ENCODE measurements at regions not wholly inside any gene's neighbourhood (a gene's known extent, or its start where the extent isn't known, plus 50 kb on each side); places are given as distances from the start of the nearest gene placed in this dataset.

DNA sequence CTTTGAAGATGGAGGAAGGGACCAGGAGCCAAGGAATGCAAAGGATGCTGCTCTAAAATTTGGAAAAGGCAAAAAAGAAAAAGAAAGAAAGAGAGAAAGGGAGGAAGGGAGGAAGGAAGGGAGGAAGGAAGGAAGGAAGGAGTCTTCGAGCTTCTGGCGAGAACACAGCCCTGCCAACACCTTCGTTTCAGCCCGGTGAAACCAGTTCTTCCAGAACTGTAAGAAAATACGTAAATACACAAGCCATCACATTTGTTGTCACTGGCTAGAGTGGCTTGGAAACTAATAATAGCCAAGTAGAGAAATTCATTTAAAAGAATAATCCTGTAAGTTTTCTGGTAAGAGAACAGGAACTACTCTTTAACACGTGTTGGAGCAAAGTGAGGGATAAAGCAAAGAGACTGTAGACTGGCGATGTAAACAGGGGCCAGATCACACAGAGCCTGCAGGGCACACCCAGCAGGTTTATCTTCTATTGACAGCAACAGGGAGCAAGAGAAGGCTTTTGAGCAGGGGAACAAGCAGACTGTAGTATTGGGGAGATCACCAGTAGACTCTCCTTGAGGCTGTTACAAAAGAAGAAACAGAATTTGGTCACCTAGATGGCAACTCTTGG, 188.7 kb upstream of the MPHOSPH6 start:
- DNase-seq (ENCODE audit: low spot score) = no peak

DNA sequence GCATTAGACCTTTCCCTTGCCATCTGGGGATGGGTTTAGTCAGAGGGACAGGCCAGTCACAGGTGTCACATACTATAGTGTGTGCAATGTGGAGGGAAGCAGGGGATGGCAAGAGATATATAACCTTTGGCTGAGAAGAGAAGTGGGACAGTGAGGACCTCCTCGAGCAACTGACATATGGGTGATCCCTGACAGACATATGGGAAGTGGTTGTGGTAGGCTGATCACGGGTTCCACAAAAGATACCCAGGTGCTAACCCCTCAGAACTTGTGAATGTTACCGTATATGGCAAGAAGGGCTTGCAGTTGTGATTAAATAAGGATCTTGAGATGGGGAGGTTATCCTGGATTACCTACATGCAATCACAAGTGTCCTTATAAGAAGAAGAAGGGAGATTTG, 188.1 kb upstream of the MPHOSPH6 start:
- no peak for DNase-seq (ENCODE audit: low spot score)

DNA sequence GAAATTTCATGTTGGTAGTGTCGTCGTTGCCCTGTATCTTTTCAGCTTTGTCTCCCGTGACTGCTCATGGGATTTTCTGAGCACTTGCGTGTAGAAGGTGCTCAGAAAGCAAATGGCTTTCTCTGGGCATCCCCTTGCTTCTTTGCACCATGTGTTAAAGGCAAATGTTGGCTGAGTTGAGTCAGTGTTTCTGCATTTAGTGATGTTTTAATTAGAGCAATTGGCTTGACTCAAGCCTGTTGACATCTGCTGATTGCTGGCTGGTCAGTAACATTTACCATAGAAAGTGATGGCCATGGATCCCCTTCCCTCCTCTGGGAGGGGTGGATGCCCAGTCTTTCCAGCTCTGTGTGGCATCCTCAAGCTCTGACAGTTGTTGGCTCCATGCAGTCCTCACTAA, 187.2 kb upstream of the MPHOSPH6 start:
- no peak for DNase-seq (ENCODE audit: low spot score)

DNA sequence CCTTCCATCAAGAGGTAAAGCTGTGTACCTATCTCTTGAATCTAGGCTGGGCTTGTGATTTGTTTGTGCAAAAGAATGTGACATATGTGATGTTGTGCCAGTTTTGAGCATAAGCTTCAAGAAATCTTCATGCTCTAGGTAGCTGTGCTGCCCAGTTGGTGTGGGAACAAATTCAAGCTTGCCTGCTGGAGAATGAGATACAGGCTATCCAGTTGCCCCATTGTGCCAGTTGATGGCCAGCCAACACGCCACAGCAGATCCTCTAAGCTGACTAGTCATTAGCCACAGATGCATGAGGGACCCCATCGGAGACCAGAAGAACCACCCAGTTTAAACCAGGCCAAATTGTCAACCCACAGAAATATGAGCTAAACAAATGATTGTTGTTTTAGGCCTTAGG, 180.5 kb upstream of the MPHOSPH6 start:
- DNase-seq (ENCODE audit: low spot score) = no peak

DNA sequence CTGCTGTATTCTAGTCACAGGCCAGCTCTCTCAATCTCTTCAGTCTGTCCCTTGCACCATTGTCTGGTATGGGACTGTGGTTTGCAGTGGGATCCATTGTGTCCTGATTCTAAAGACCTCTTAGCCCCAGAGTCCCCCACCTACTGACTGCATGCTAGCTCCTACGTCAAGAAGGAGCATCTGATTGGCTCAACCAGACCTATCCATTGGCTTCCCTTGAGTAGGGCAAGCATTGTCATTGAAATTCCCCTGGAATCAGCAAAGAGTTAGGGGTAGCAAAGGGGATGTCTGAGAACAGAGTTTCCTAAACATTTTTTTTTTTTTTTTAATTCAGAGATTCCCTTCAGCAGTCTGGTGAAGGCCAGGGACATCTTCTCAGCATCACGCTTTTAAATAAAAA, 175.3 kb upstream of the MPHOSPH6 start:
- DNase-seq (ENCODE audit: low spot score) = no peak

DNA sequence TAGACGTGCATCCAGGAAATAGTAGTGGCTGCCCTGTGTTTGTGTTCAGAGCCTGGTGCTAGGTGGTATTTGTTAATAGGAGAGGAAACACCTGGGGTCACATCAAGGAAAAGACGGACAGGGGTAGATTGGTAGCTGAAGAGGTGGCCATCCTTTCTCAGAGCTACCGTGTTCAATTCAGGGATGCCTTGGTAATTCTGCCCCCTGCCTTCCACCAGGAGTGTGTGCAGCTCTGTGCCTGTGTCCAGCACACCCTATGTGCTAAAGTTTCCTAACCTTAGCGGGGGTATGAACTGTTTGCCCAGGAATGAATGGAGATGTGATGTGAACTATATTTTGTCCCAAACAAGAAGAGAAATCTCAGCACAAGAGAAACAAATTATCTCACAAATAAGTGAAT, 174.1 kb upstream of the MPHOSPH6 start:
- peak; percentile 52 for DNase-seq (ENCODE audit: low spot score)

DNA sequence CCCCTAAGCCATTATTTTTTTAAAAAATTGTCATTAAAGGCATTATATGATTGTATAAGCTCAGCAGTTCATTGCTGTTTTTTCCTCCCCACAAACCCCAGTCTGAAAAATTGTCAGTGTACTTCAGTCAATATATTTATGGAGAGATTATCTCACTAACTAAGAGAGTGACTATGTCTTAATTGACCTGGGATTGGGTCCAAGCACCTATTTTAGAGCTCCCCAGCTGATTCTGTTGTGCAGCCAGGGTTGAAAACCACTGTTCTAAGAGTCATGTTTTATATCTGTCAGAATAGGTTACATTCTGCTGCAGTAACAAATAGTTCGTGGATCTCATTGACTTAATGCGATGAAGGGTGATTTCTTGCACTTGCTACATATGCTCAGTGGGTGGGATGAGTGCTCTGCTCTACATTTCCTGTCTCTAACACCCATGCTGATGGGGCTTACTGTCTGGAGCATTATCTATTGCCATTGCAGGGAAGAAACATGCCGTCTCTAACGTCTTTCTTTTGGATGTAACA, 171.2 kb upstream of the MPHOSPH6 start:
- DNase-seq (ENCODE audit: low spot score) = no peak

DNA sequence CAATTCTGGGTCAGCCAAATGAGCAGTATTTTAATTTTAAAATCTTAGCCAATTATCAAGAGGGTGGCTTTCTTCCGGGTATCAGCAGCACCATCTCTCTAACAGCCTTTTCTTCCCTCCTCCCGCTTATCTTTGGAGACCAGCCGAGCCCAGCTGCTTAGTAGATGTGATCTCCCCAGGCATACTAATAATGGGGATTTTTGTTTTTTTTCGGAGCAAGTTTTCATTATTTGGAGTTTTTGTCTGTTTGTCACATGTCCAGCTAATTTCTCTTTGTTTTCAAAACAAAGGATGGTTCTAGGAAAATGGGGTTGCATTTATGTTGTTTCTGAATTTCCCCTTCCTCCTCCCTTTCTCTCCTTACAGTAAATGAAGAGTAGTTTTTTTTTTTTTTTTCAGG, 170.5 kb upstream of the MPHOSPH6 start:
- peak; percentile 81 for DNase-seq (ENCODE audit: low spot score)

DNA sequence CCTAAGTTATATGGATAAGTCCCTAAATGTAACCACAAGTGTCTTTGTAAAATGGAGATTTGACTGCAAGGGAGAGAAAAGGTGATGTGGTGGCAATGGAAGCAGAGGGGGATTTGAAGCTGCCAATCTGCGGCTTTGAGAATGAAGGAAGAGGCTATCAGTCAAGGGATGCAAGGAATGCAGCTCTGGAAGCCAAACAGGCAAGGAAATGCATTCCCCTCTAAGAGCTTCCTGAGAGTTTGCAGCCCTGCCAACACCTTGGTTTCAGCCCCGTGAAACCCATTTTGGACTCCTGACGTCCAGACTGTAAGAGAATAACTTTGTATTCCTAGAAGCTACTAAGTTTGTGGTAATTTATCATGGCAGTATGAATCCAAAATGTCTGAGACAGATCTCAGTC, 167.3 kb upstream of the MPHOSPH6 start:
- DNase-seq (ENCODE audit: low spot score) = no peak

DNA sequence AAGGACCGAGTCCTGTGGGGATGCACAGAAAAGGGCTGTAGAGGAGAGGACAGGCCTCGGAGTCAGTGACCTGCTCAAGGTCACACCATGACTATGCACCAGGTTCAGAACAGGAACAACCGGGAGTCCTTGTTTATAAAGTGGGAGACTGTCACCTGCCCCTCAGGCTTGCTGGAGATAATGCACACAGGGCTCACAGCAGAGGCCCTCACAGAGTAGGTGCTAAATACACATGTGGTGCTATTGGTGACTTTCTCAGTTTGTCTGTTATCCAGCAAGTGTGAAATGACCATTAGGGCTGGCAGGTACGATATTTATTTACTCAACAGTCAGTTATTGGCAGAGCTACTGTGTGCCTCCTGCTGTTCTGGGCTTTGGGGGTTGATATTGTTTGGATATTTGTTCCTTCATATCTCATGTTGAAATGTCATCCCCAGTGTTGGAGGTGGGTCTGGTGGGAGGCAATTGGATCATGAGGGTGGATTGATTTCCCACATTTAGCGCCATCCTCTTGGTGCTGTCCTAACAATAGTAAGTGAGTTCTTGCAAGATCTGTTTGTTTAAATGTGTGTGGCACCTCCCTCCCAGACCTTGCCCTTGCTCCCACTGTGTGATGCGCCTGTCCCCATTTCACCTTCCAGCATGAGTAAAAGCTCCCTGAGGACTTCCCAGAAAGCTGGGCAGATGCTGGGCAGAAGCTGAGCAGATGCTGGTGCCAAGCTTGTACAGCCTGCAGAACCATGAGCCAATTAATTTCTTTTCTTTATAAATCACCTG, 162.1 kb upstream of the MPHOSPH6 start:
- DNase-seq (ENCODE audit: low spot score) = no peak

DNA sequence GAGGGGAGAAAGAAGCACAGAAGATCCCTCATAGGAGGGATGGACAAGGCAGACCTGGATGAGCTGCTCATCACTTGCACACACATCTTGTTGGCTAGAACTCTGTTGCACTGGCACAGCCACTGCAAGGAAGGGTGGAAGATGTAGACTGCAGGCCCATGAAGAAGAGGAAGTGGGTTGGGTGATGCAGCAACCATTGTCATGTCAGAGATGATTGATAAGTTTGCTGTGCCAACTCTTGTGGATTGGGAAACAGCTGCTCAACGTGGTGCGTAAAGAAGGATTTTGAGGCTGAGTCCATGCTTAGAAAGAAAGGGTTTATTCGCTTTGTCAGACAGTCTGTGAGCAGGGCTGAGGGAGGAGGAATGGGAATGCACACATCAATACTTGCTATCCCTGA, 161.4 kb upstream of the MPHOSPH6 start:
- DNase-seq (ENCODE audit: low spot score) = no peak

DNA sequence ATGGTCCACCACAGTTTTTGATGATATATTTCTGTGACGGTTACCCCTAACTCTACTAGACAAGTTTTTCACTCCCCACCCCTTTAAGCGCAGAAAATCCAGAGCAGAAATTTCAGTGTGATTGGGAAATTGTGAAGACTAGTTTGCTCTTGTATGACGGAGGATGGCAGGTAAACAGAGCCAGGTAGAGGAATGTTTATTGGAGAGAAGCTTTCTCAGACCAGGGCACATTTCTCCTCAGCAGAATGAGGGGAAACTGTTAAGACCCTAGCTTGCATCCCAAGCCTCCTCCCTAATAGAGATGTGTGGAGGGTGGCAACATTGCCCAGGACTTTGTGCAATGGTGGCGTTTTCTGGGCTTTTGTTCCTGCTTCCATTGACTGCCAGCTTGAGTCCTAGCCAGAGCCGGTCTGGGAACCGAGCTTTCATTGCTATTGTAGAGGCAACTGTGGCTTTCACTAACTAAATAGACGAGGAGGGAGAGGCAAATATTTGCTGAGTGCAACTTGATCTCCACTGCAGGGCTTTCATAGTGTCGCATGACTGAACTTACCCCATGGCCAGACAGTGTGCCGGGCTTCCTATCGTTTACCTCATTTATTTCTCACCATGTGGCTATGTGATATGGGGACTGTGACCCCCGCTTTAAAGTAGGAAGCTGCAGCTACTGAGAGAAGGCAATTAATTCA, 159.6 kb upstream of the MPHOSPH6 start:
- DNase-seq (ENCODE audit: low spot score) = no peak

DNA sequence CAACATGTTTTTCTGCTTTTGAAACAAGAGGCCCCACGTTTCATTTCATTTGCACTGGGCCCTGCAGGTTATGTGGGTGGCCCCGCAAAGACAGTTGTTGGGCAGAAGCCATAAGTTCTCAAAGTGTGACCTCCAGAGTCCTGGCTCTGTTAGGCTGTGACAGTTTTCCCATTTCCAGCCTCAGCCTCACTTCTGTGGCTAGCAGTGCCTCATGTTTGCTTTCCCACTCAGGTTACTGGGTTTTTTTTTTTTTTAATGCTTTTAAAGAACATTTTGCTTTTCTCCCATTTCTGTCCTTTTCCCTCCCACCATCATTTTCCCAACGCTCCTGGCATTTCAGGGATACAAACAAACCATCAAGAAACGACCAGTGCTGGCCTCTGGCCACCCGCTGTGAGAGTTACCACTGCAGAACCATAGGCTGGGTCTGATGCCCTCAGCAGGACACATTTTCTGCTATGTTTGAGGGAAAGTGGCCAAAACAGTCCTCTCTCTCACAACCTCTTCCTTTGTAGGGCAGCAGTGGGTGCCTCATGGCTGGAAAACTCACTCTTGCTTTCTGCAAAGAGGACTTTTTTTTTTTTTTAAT, 159.0 kb upstream of the MPHOSPH6 start:
- no peak for DNase-seq (ENCODE audit: low spot score)

DNA sequence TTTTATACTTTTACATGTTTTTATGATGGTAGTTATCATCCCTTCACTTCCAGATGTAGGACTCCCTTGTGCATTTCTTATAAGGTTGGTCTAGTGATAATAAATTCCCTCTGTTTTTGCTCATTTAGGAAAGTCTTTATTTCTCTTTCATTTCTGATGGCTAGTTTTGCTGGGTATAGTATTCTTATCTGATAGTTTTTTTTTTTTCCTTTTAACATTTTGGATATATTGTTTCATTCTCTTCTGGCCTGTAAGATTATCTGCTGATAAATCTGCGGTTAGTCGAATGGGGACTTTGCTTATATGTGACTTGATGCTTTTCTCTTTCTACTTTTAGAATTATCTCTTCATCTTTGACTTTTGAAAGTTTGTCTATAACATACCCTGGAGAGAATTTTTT, 153.1 kb upstream of the MPHOSPH6 start:
- no peak for DNase-seq (ENCODE audit: low spot score)

DNA sequence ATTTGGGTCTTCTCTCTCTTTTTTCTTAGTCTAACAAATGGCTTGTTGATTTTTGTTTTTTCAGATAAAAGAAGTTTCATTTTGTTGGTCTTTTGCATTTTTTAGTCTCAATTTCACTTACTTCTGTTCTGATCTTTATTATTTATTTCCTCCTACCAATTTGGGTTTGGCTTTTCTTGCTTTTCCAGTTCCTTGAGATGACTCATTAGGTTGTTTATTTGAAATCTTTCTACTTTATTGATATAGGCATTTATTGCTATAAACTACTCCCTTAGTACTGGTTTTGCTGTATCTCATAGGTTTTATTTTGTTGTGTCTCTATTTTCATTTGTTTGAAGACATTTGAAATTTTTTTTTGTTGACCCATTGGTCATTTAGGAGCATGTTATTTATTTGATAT, 152.2 kb upstream of the MPHOSPH6 start:
- DNase-seq (ENCODE audit: low spot score) = no peak

DNA sequence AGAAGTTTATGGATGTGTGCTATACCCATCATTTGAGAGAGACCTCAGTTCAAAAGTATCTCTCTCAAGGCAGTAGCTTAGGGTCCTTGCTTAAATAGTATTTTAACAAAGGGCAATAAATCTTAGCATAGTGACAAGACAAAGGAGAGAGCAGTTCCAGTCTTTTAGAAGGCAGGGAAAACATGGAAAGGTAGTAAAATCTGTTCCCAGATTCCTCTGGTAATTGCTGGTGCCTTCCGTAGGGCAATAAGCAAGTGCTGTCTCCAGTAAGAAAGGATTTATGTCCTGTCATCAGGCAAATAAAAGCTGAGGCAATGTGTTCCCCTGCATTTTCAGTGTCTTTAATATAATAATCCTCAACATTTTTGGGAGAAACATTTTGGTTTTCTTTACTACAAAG, 149.0 kb upstream of the MPHOSPH6 start:
- DNase-seq (ENCODE audit: low spot score) = no peak

DNA sequence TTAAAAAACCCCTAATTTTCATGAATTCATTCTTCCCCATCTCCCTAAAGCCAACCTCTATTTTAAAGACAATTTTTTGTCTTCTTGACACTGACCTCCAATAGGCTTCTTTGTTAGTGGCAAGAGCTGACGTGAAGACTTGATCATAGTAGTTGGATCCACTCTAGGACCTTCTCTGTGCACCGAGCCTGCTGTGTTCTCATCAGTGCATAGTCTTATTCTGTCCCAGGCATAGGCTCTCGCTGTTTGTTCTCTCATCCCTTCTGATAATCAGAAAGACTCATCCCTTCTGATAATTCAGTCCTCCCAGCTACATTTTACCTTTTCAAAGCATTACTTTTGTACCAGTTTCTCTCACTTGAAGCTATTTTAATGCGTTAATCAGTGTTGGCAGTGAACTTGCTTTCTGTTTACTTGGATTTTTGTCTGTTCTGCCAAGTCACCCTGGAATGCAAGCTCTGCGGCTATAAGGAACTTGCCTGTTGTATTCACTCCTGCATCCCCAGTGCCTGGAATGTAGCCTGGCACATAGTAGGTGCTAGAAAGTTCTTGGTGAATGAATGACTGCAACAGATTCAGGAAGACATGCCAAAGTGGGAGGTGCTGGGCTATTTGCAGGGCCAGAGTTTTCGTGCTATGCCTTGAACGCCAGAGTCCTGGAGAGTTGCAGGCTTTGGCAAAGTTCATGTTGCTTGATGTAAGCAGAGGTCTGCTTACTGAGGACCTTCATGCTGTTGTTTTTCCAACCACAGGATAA, 147.6 kb upstream of the MPHOSPH6 start:
- DNase-seq (ENCODE audit: low spot score) = peak; percentile 3

DNA sequence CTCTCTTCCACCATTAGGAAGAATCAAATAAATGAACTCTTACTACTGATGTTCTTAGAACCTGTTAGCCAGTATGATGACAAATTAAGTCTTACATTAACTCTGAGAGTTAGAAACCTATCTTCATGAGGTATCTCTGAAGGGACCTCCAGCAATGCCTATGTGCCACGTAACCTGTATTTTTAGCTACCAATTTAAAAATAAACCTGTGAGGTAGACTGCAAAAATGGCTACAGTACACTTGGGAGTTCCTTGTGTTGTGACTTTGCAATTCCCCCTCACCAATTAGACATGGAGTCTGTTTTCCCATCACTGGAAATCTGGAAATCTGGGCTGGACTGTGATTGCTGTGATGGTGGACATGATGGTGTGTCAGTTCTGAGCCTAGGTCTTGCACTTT, 143.7 kb upstream of the MPHOSPH6 start:
- DNase-seq (ENCODE audit: low spot score) = no peak

DNA sequence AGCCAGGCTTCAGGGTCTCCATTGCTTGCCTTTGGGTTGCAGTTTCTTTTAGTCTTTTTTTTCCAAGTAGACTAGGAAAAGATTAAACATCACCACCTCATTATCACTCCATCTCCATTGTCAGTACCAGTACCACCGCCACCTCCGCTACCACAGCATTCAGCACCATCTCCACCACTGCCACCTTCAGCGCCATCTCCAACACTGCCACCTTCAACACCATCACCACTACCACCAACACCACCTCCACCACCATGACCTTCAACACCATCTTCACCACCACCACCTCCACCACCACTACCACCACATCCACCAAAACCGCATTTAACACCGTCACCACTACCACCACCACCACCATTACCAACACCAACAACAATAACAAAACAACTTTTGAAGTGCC, 141.5 kb upstream of the MPHOSPH6 start:
- DNase-seq (ENCODE audit: low spot score) = no peak

DNA sequence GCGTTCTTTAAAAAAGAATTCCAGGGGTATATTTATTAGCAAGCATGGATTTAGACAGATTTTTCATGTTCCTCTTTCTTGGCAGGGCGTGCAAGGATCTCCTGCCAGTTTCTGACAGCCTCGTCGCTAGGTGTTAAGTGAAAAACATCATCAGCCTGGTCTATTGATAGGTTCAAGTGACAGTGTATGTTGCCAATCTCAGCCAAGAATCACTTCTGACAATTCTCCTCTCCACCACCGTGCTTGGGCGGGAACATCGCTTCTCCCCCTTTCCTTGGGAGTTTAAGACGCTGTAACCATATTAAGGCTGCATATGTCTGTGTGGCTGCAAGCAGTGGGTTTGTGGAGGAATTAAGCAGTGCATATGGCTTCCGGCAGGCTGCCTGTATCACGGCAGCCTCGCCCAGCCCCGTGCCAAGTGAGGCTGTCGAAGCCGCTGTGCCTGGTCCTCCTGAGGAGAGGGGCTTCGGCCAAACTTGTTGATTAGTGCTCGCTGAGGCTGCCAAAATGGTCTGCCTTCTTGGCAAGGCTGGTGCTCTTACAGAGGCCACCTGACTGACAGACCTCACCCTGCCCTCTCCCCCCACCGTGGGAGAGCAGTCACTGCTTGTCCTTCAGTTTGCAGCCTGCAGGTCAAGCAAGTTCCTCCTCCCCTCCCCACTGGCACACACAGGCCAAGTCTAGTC, 132.2 kb upstream of the MPHOSPH6 start:
- peak; percentile 6 for DNase-seq (ENCODE audit: low spot score)

DNA sequence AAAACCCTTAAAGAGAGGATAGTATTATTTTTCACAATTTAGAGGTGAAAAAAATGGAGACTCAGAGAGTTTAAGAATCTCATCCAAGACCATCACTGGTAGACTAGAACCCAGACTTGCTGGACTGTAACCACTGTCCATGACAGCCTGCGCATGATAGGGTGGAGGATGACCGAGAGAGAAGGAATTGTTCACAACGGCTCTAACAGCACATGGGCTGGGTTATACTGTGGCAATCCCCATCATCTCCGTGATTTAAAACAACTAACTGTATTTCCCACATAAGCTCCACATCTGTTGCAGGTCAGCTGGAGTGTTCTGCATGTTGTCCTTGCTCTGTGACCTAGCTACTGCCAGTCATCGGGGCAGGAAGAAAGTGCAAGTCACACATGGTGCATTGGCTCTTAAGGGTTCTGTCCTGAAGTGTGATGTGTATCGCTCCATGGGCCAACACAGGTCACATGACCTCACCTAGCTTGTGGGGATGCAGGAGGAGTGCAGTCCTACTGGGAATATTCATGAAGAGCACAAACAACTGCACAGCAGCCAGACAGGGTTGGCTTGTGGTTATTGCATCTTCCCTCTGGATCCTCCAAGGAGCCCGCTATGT, 131.2 kb upstream of the MPHOSPH6 start:
- DNase-seq (ENCODE audit: low spot score) = no peak

Data from pons (tissue), 1 donor.